Kasumi-1 (cell line): ENCODE measurements at regions not wholly inside any gene's neighbourhood (a gene's known extent, or its start where the extent isn't known, plus 50 kb on each side); places are given as distances from the start of the nearest gene placed in this dataset.
"Not testable (repeated sequence)": the region's sequence is repeated elsewhere in the genome, so short reads cannot be mapped to it uniquely, and the experiment has no call there.

Experiments
- DNase-seq, 2 experiments: peaks; one replicate each; lab custom pipeline; 2025; lab: John Stamatoyannopoulos, UW

GRCh38 chr5:106324356-106324755 lies 1346.4 kb downstream of the EFNA5 start:
- DNase-seq: no peak

- no peak for DNase-seq
Measured at GRCh38 chr5:106321242-106321641, 1349.5 kb downstream of the EFNA5 start.

- no peak for DNase-seq
Measured at GRCh38 chr5:106314221-106314824, 1356.4 kb downstream of the EFNA5 start.

- no peak for DNase-seq
Measured at GRCh38 chr5:106312360-106312759, 1358.4 kb downstream of the EFNA5 start.

- no peak for DNase-seq
Measured at GRCh38 chr5:106311230-106311915, 1359.4 kb downstream of the EFNA5 start.

- no peak for DNase-seq
Measured at GRCh38 chr5:106307265-106307664, 1363.5 kb downstream of the EFNA5 start.

- no peak for DNase-seq
Measured at GRCh38 chr5:106306313-106307028, 1364.3 kb downstream of the EFNA5 start.

- no peak for DNase-seq
Measured at GRCh38 chr5:106303911-106304310, 1366.8 kb downstream of the EFNA5 start.

- DNase-seq: no peak
Measured at GRCh38 chr5:106292654-106293053, 1378.1 kb downstream of the EFNA5 start.

- no peak for DNase-seq
Measured at GRCh38 chr5:106290841-106291240, 1379.9 kb downstream of the EFNA5 start.

- DNase-seq: no peak
Measured at GRCh38 chr5:106288979-106289378, 1381.8 kb downstream of the EFNA5 start.

GRCh38 chr5:106277540-106278096 lies 1393.1 kb downstream of the EFNA5 start:
- DNase-seq: no peak

- DNase-seq: peak; percentile 49 to 53
Measured at GRCh38 chr5:106269252-106269843, 1401.4 kb downstream of the EFNA5 start.

GRCh38 chr5:106267256-106267655 lies 1403.5 kb downstream of the EFNA5 start:
- DNase-seq: no peak

GRCh38 chr5:106262395-106262794 lies 1408.3 kb downstream of the EFNA5 start:
- no peak for DNase-seq

GRCh38 chr5:106259431-106260090 lies 1411.2 kb downstream of the EFNA5 start:
- not testable (repeated sequence) for DNase-seq

- DNase-seq: no peak
Measured at GRCh38 chr5:106258591-106259125, 1412.1 kb downstream of the EFNA5 start.

- no peak for DNase-seq
Measured at GRCh38 chr5:106254784-106255183, 1416.0 kb downstream of the EFNA5 start.

GRCh38 chr5:106246044-106246745 lies 1424.5 kb downstream of the EFNA5 start:
- DNase-seq: not testable (repeated sequence)

- no peak for DNase-seq
Measured at GRCh38 chr5:106241409-106241808, 1429.3 kb downstream of the EFNA5 start.
